ES-I3 (cell line): ENCODE measurements at regions not wholly inside any gene's neighbourhood (a gene's known extent, or its start where the extent isn't known, plus 50 kb on each side); places are given as distances from the start of the nearest gene placed in this dataset.

Experiments
- H3K36me3 ChIP-seq: 2 replicates; pipeline ENCODE4 v1.6.1; 2013; ENCODE audit warnings: mild to moderate bottlenecking, low read length, control low read depth, moderate library complexity; ENCODE audit not compliant: insufficient read depth
- H3K4me1 ChIP-seq: 2 replicates; pipeline ENCODE4 v1.6.1; 2013; ENCODE audit warnings: mild to moderate bottlenecking, control low read depth, low read length; ENCODE audit not compliant: insufficient read depth
- H3K9ac ChIP-seq: 2 replicates; pipeline ENCODE4 v1.6.1; 2013; ENCODE audit warnings: low read depth, mild to moderate bottlenecking, low read length, moderate library complexity
- H3K9me3 ChIP-seq: 2 replicates; pipeline ENCODE4 v1.6.1; 2013; ENCODE audit warnings: mild to moderate bottlenecking, low read length, moderate library complexity; ENCODE audit not compliant: control insufficient read depth, insufficient read depth

- no peaks in the 10 kb centered on the region for H3K36me3 ChIP-seq
These were observed 1187.1 kb upstream of the EPHA6 start for GRCh38 chr3:95627293-95627692.

GRCh38 chr3:95627697-95628096 lies 1186.7 kb upstream of the EPHA6 start:
- no peaks in the 10 kb centered on the region for H3K36me3 ChIP-seq
- H3K4me1 ChIP-seq = no peaks in the 10 kb centered on the region; the same call in 1 of the 2 replicates
- H3K9ac ChIP-seq = no peak overlapping the region
- no peaks in the 10 kb centered on the region for H3K9me3 ChIP-seq

More at GRCh38 chr3:95627293-95627692, 1187.1 kb upstream of the EPHA6 start:
- Histone ChIP-seq H3K4me1 (no peaks in the 10 kb centered on the region; the same call in 1 of the 2 replicates), H3K9ac (no peak overlapping the region), H3K9me3 (no peaks in the 10 kb centered on the region)

- Histone ChIP-seq H3K4me1 (no peaks in the 10 kb centered on the region; the same call in 1 of the 2 replicates), H3K9ac (no peak overlapping the region), H3K36me3 (no peaks in the 10 kb centered on the region)
These were observed 1184.6 kb upstream of the EPHA6 start for GRCh38 chr3:95629802-95630201.

GRCh38 chr3:95645291-95645690 lies 1169.1 kb upstream of the EPHA6 start:
- H3K9me3 ChIP-seq = no peaks in the 10 kb centered on the region; the same call in 1 of the 2 replicates
- no peaks in the 10 kb centered on the region for H3K36me3 ChIP-seq
- H3K4me1 ChIP-seq = no peaks in the 10 kb centered on the region
- no peak overlapping the region for H3K9ac ChIP-seq

More at GRCh38 chr3:95629802-95630201, 1184.6 kb upstream of the EPHA6 start:
- H3K9me3 ChIP-seq = no peaks in the 10 kb centered on the region

GRCh38 chr3:95654570-95655362 lies 1159.6 kb upstream of the EPHA6 start:
- no peaks in the 10 kb centered on the region for H3K4me1 ChIP-seq
- H3K9me3 ChIP-seq = no peaks in the 10 kb centered on the region; the same call in 1 of the 2 replicates
- no peaks in the 10 kb centered on the region for H3K36me3 ChIP-seq
- H3K9ac ChIP-seq = no peak overlapping the region

GRCh38 chr3:95655363-95655986 lies 1158.9 kb upstream of the EPHA6 start:
- Histone ChIP-seq H3K9ac (no peak overlapping the region), H3K36me3 (no peaks in the 10 kb centered on the region), H3K4me1 (no peaks in the 10 kb centered on the region), H3K9me3 (no peaks in the 10 kb centered on the region; the same call in 1 of the 2 replicates)

GRCh38 chr3:95670765-95671164 lies 1143.6 kb upstream of the EPHA6 start:
- Histone ChIP-seq H3K9me3 (no peaks in the 10 kb centered on the region), H3K4me1 (no peaks in the 10 kb centered on the region), H3K9ac (no peak overlapping the region), H3K36me3 (no peaks in the 10 kb centered on the region)

GRCh38 chr3:95673215-95673614 lies 1141.2 kb upstream of the EPHA6 start:
- Histone ChIP-seq H3K9me3 (no peaks in the 10 kb centered on the region), H3K36me3 (no peaks in the 10 kb centered on the region), H3K4me1 (no peaks in the 10 kb centered on the region), H3K9ac (no peak overlapping the region)

GRCh38 chr3:95705786-95706418 lies 1108.5 kb upstream of the EPHA6 start:
- H3K4me1 ChIP-seq = no peaks in the 10 kb centered on the region
- no peaks in the 10 kb centered on the region for H3K9me3 ChIP-seq
- H3K9ac ChIP-seq = no peak overlapping the region
- no peaks in the 10 kb centered on the region for H3K36me3 ChIP-seq

- Histone ChIP-seq H3K36me3 (no peaks in the 10 kb centered on the region), H3K4me1 (no peaks in the 10 kb centered on the region), H3K9ac (no peak overlapping the region), H3K9me3 (no peaks in the 10 kb centered on the region)
These were observed 1107.1 kb upstream of the EPHA6 start for GRCh38 chr3:95707268-95707667.

- Histone ChIP-seq H3K9me3 (no peaks in the 10 kb centered on the region), H3K9ac (no peak overlapping the region), H3K36me3 (no peaks in the 10 kb centered on the region), H3K4me1 (peaks cover 8% of the 10 kb centered on the region; the same call in 1 of the 2 replicates)
These were observed 1103.7 kb upstream of the EPHA6 start for GRCh38 chr3:95710684-95711083.

- Histone ChIP-seq H3K9me3 (no peaks in the 10 kb centered on the region), H3K4me1 (peaks cover 8% of the 10 kb centered on the region; the same call in 1 of the 2 replicates), H3K9ac (no peak overlapping the region), H3K36me3 (no peaks in the 10 kb centered on the region)
These were observed 1102.6 kb upstream of the EPHA6 start for GRCh38 chr3:95711789-95712188.

- no peaks in the 10 kb centered on the region for H3K9me3 ChIP-seq
- H3K36me3 ChIP-seq = no peaks in the 10 kb centered on the region
- peaks cover 8% of the 10 kb centered on the region; the same call in 1 of the 2 replicates for H3K4me1 ChIP-seq
- H3K9ac ChIP-seq = no peak overlapping the region
These were observed 1099.3 kb upstream of the EPHA6 start for GRCh38 chr3:95715128-95715527.

- Histone ChIP-seq H3K4me1 (peaks cover 8% of the 10 kb centered on the region; the same call in 1 of the 2 replicates), H3K36me3 (no peaks in the 10 kb centered on the region), H3K9me3 (no peaks in the 10 kb centered on the region), H3K9ac (no peak overlapping the region)
These were observed 1097.3 kb upstream of the EPHA6 start for GRCh38 chr3:95717048-95717447.
